ENCODE measurements at regions not wholly inside any gene's neighbourhood (a gene's known extent, or its start where the extent isn't known, plus 50 kb on each side); places are given as distances from the start of the nearest gene placed in this dataset.

DNA sequence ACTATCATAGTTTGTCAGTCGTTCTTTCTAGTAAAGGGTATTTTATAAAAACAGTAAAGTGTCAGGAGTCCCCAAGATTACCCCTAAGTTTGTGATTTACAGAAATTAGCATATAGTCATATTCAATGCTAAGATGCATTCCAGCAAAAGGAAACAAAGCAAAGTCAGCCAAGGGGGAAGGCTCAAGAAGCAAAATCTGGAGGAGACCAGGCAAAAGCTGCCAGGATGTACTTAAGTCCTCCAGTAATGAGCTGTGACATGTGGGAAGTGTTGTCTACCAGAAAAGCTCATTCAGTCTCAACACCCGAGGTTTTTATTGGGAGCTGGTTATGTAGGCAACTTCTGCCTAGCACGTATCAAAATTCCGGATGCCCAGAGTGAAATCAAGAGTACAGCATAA is 373.4 kb upstream of the TMPRSS15 start:
- Histone ChIP-seq H3K4me1 (ENCODE audit: control insufficient read depth in 2 of 2, insufficient read depth in 1 of 2, low read depth in 1 of 2, low read length in 2 of 2) (no peaks in the 10 kb centered on the region), H3K36me3 (replicated peaks in 1 of 2; ENCODE audit: control insufficient read depth in 2 of 2, insufficient read depth in 2 of 2, low read length in 2 of 2) (no peaks in the 10 kb centered on the region), H2BK120ac (ENCODE audit: low read depth, low read length) (no peak overlapping the region), H3K9ac (ENCODE audit: low read depth, low read length, poor library complexity) (no peak overlapping the region), H4K91ac (ENCODE audit: low read depth, low read length, poor library complexity) (no peak overlapping the region), H2AFZ (ENCODE audit: low read length) (no peak overlapping the region), H3K4me2 (ENCODE audit: insufficient read depth, low read length, poor library complexity, severe bottlenecking) (no peak overlapping the region), H3K14ac (ENCODE audit: low read length) (no peak overlapping the region), H4K8ac (ENCODE audit: low read depth, low read length) (no peak overlapping the region), H3K4ac (ENCODE audit: low read length) (no peak overlapping the region), H3K23ac (ENCODE audit: low read depth, low read length, poor library complexity) (no peak overlapping the region), H3K18ac (ENCODE audit: low read length) (no peak overlapping the region), H2BK5ac (ENCODE audit: low read length) (no peak overlapping the region), H3K27ac (replicated peaks; ENCODE audit: low read length) (no peak overlapping the region), H3K4me3 (ENCODE audit: low read length in 2 of 2) (no peak overlapping the region), H2AK5ac (ENCODE audit: low read depth, low read length) (no peak overlapping the region), H2BK12ac (ENCODE audit: low read length) (no peak overlapping the region), H2BK15ac (ENCODE audit: low read length) (no peak overlapping the region), H3K27me3 (ENCODE audit: control insufficient read depth in 3 of 3, insufficient read depth in 3 of 3, low read depth in 1 of 3, low read length in 3 of 3) (no peaks in the 10 kb centered on the region), H3K9me3 (replicated peaks in 1 of 2; ENCODE audit: control insufficient read depth in 2 of 2, insufficient read depth in 1 of 2, low read depth in 1 of 2, low read length in 2 of 2) (no peaks in the 10 kb centered on the region), H3K79me1 (ENCODE audit: low read depth, low read length) (no peaks in the 10 kb centered on the region)
- WGBS, 2 donors (ENCODE audit: extremely low coverage in 2 of 2, insufficient read length in 2 of 2, insufficient replicate concordance in 1 of 2) = no CpG with 5 or more reads among the region's 4 CpGs
- DNase-seq (ENCODE audit: low spot score) = no peak

GRCh38 chr21:18782721-18783120 is 379.1 kb upstream of the TMPRSS15 start:
- no CpG with 5 or more reads among the region's 1 CpG for WGBS, 2 donors (ENCODE audit: extremely low coverage in 2 of 2, insufficient read length in 2 of 2, insufficient replicate concordance in 1 of 2)
- Histone ChIP-seq H3K18ac (ENCODE audit: low read length) (no peak overlapping the region), H3K36me3 (replicated peaks in 1 of 2; ENCODE audit: control insufficient read depth in 2 of 2, insufficient read depth in 2 of 2, low read length in 2 of 2) (no peaks in the 10 kb centered on the region)

GRCh38 chr21:18801468-18801867 is 397.9 kb upstream of the TMPRSS15 start:
- Histone ChIP-seq H4K91ac (ENCODE audit: low read depth, low read length, poor library complexity) (no peak overlapping the region), H2BK15ac (ENCODE audit: low read length) (no peak overlapping the region)

More at GRCh38 chr21:18782721-18783120, 379.1 kb upstream of the TMPRSS15 start:
- H2BK12ac ChIP-seq (ENCODE audit: low read length) = no peak overlapping the region
- no peaks in the 10 kb centered on the region for H3K27me3 ChIP-seq (ENCODE audit: control insufficient read depth in 3 of 3, insufficient read depth in 3 of 3, low read depth in 1 of 3, low read length in 3 of 3)
- H3K23ac ChIP-seq (ENCODE audit: low read depth, low read length, poor library complexity) = no peak overlapping the region
- no peak for DNase-seq (ENCODE audit: low spot score)
- no peak overlapping the region for H3K4me3 ChIP-seq (ENCODE audit: low read length in 2 of 2)
- H3K14ac ChIP-seq (ENCODE audit: low read length) = no peak overlapping the region
- H2AK5ac ChIP-seq (ENCODE audit: low read depth, low read length) = no peak overlapping the region
- no peak overlapping the region for H3K4ac ChIP-seq (ENCODE audit: low read length)
- H2BK120ac ChIP-seq (ENCODE audit: low read depth, low read length) = no peak overlapping the region
- no peak overlapping the region for H3K4me2 ChIP-seq (ENCODE audit: insufficient read depth, low read length, poor library complexity, severe bottlenecking)
- H2BK15ac ChIP-seq (ENCODE audit: low read length) = no peak overlapping the region
- H4K91ac ChIP-seq (ENCODE audit: low read depth, low read length, poor library complexity) = no peak overlapping the region
- H3K9me3 ChIP-seq (replicated peaks in 1 of 2; ENCODE audit: control insufficient read depth in 2 of 2, insufficient read depth in 1 of 2, low read depth in 1 of 2, low read length in 2 of 2) = no peaks in the 10 kb centered on the region
- no peaks in the 10 kb centered on the region for H3K79me1 ChIP-seq (ENCODE audit: low read depth, low read length)
- H2AFZ ChIP-seq (ENCODE audit: low read length) = no peak overlapping the region
- H3K27ac ChIP-seq (replicated peaks; ENCODE audit: low read length) = no peak overlapping the region
- no peaks in the 10 kb centered on the region for H3K4me1 ChIP-seq (ENCODE audit: control insufficient read depth in 2 of 2, insufficient read depth in 1 of 2, low read depth in 1 of 2, low read length in 2 of 2)
- H3K9ac ChIP-seq (ENCODE audit: low read depth, low read length, poor library complexity) = no peak overlapping the region
- H2BK5ac ChIP-seq (ENCODE audit: low read length) = no peak overlapping the region
- H4K8ac ChIP-seq (ENCODE audit: low read depth, low read length) = no peak overlapping the region

GRCh38 chr21:18803624-18804023 is 400.0 kb upstream of the TMPRSS15 start:
- no peak overlapping the region for H3K18ac ChIP-seq (ENCODE audit: low read length)
- H3K9me3 ChIP-seq (replicated peaks in 1 of 2; ENCODE audit: control insufficient read depth in 2 of 2, insufficient read depth in 1 of 2, low read depth in 1 of 2, low read length in 2 of 2) = no peaks in the 10 kb centered on the region
- no peak overlapping the region for H3K23ac ChIP-seq (ENCODE audit: low read depth, low read length, poor library complexity)
- no peak overlapping the region for H3K4me3 ChIP-seq (ENCODE audit: low read length in 2 of 2)
- no peak overlapping the region for H2BK15ac ChIP-seq (ENCODE audit: low read length)
- no peak overlapping the region for H3K14ac ChIP-seq (ENCODE audit: low read length)
- H2BK5ac ChIP-seq (ENCODE audit: low read length) = no peak overlapping the region
- no peak overlapping the region for H3K27ac ChIP-seq (replicated peaks; ENCODE audit: low read length)
- H3K4ac ChIP-seq (ENCODE audit: low read length) = no peak overlapping the region
- no peak overlapping the region for H2AK5ac ChIP-seq (ENCODE audit: low read depth, low read length)
- no peaks in the 10 kb centered on the region for H3K79me1 ChIP-seq (ENCODE audit: low read depth, low read length)
- H3K27me3 ChIP-seq (ENCODE audit: control insufficient read depth in 3 of 3, insufficient read depth in 3 of 3, low read depth in 1 of 3, low read length in 3 of 3) = no peaks in the 10 kb centered on the region
- no peaks in the 10 kb centered on the region for H3K4me1 ChIP-seq (ENCODE audit: control insufficient read depth in 2 of 2, insufficient read depth in 1 of 2, low read depth in 1 of 2, low read length in 2 of 2)
- H3K36me3 ChIP-seq (replicated peaks in 1 of 2; ENCODE audit: control insufficient read depth in 2 of 2, insufficient read depth in 2 of 2, low read length in 2 of 2) = no peaks in the 10 kb centered on the region
- no peak overlapping the region for H3K4me2 ChIP-seq (ENCODE audit: insufficient read depth, low read length, poor library complexity, severe bottlenecking)
- H3K9ac ChIP-seq (ENCODE audit: low read depth, low read length, poor library complexity) = no peak overlapping the region
- H4K8ac ChIP-seq (ENCODE audit: low read depth, low read length) = no peak overlapping the region
- no peak overlapping the region for H2BK12ac ChIP-seq (ENCODE audit: low read length)
- WGBS, 2 donors (ENCODE audit: extremely low coverage in 2 of 2, insufficient read length in 2 of 2, insufficient replicate concordance in 1 of 2) = no CpG with 5 or more reads among the region's 2 CpGs
- DNase-seq (ENCODE audit: low spot score) = no peak
- H2AFZ ChIP-seq (ENCODE audit: low read length) = no peak overlapping the region
- H4K91ac ChIP-seq (ENCODE audit: low read depth, low read length, poor library complexity) = no peak overlapping the region
- no peak overlapping the region for H2BK120ac ChIP-seq (ENCODE audit: low read depth, low read length)

More at GRCh38 chr21:18801468-18801867, 397.9 kb upstream of the TMPRSS15 start:
- Histone ChIP-seq H3K27ac (replicated peaks; ENCODE audit: low read length) (no peak overlapping the region), H2BK120ac (ENCODE audit: low read depth, low read length) (no peak overlapping the region), H3K4me3 (ENCODE audit: low read length in 2 of 2) (no peak overlapping the region), H3K18ac (ENCODE audit: low read length) (no peak overlapping the region), H3K79me1 (ENCODE audit: low read depth, low read length) (no peaks in the 10 kb centered on the region), H2AK5ac (ENCODE audit: low read depth, low read length) (no peak overlapping the region), H3K27me3 (ENCODE audit: control insufficient read depth in 3 of 3, insufficient read depth in 3 of 3, low read depth in 1 of 3, low read length in 3 of 3) (no peaks in the 10 kb centered on the region), H3K14ac (ENCODE audit: low read length) (no peak overlapping the region), H3K4me2 (ENCODE audit: insufficient read depth, low read length, poor library complexity, severe bottlenecking) (no peak overlapping the region), H3K23ac (ENCODE audit: low read depth, low read length, poor library complexity) (no peak overlapping the region), H3K4ac (ENCODE audit: low read length) (no peak overlapping the region), H4K8ac (ENCODE audit: low read depth, low read length) (no peak overlapping the region), H2BK12ac (ENCODE audit: low read length) (no peak overlapping the region), H2BK5ac (ENCODE audit: low read length) (no peak overlapping the region), H3K36me3 (replicated peaks in 1 of 2; ENCODE audit: control insufficient read depth in 2 of 2, insufficient read depth in 2 of 2, low read length in 2 of 2) (no peaks in the 10 kb centered on the region), H3K9ac (ENCODE audit: low read depth, low read length, poor library complexity) (no peak overlapping the region), H3K9me3 (replicated peaks in 1 of 2; ENCODE audit: control insufficient read depth in 2 of 2, insufficient read depth in 1 of 2, low read depth in 1 of 2, low read length in 2 of 2) (no peaks in the 10 kb centered on the region), H3K4me1 (ENCODE audit: control insufficient read depth in 2 of 2, insufficient read depth in 1 of 2, low read depth in 1 of 2, low read length in 2 of 2) (no peaks in the 10 kb centered on the region), H2AFZ (ENCODE audit: low read length) (no peak overlapping the region)
- WGBS, 2 donors (ENCODE audit: extremely low coverage in 2 of 2, insufficient read length in 2 of 2, insufficient replicate concordance in 1 of 2) = no CpG with 5 or more reads among the region's 1 CpG
- no peak for DNase-seq (ENCODE audit: low spot score)

Measured in neuronal stem cell (in vitro differentiated cells).